ENCODE measurements at regions not wholly inside any gene's neighbourhood (a gene's known extent, or its start where the extent isn't known, plus 50 kb on each side); places are given as distances from the start of the nearest gene placed in this dataset.

- TF ChIP-seq CTCF (IDR thresholded peaks at IDR 0.05; ENCODE audit: low read depth, low read length, missing control alignments), result no peak
- no peak for DNase-seq (ENCODE audit: low read depth)
- H3K4me3 ChIP-seq (ENCODE audit: low read depth, low read length), result no peak overlapping the region
Measured at GRCh38 chr16:64397042-64397441, 724.8 kb downstream of the CDH11 start.

- TF ChIP-seq CTCF (IDR thresholded peaks at IDR 0.05; ENCODE audit: low read depth, low read length, missing control alignments), result no peak
- no peak for DNase-seq (ENCODE audit: low read depth)
- no peak overlapping the region for H3K4me3 ChIP-seq (ENCODE audit: low read depth, low read length)
Measured at GRCh38 chr16:64394061-64394460, 727.8 kb downstream of the CDH11 start.

GRCh38 chr16:64392456-64392855 is 729.4 kb downstream of the CDH11 start:
- no peak for TF ChIP-seq CTCF (IDR thresholded peaks at IDR 0.05; ENCODE audit: low read depth, low read length, missing control alignments)
- no peak for DNase-seq (ENCODE audit: low read depth)
- no peak overlapping the region for H3K4me3 ChIP-seq (ENCODE audit: low read depth, low read length)

GRCh38 chr16:64391063-64391600 is 730.7 kb downstream of the CDH11 start:
- no peak for DNase-seq (ENCODE audit: low read depth)
- H3K4me3 ChIP-seq (ENCODE audit: low read depth, low read length), result no peak overlapping the region

GRCh38 chr16:64390102-64390501 is 731.8 kb downstream of the CDH11 start:
- no peak overlapping the region for H3K4me3 ChIP-seq (ENCODE audit: low read depth, low read length)
- TF ChIP-seq CTCF (IDR thresholded peaks at IDR 0.05; ENCODE audit: low read depth, low read length, missing control alignments), result no peak
- no peak for DNase-seq (ENCODE audit: low read depth)

More at GRCh38 chr16:64391063-64391600, 730.7 kb downstream of the CDH11 start:
- no peak for TF ChIP-seq CTCF (IDR thresholded peaks at IDR 0.05; ENCODE audit: low read depth, low read length, missing control alignments)

- DNase-seq (ENCODE audit: low read depth), result no peak
- H3K4me3 ChIP-seq (ENCODE audit: low read depth, low read length), result no peak overlapping the region
- no peak for TF ChIP-seq CTCF (IDR thresholded peaks at IDR 0.05; ENCODE audit: low read depth, low read length, missing control alignments)
Measured at GRCh38 chr16:64384636-64385035, 737.2 kb downstream of the CDH11 start.

- DNase-seq (ENCODE audit: low read depth), result no peak
Measured at GRCh38 chr16:64381979-64382378, 739.9 kb downstream of the CDH11 start.

More at GRCh38 chr16:64381979-64382378, 739.9 kb downstream of the CDH11 start:
- H3K4me3 ChIP-seq (ENCODE audit: low read depth, low read length), result no peak overlapping the region
- TF ChIP-seq CTCF (IDR thresholded peaks at IDR 0.05; ENCODE audit: low read depth, low read length, missing control alignments), result no peak

All from GM12864 (cell line).